NT2/D1 (cell line): ENCODE measurements at regions not wholly inside any gene's neighbourhood (a gene's known extent, or its start where the extent isn't known, plus 50 kb on each side); places are given as distances from the start of the nearest gene placed in this dataset.

Source experiments
- SUZ12 ChIP-seq: IDR thresholded peaks from 2 replicates; pipeline ENCODE4 v1.6.1; 2011; ENCODE audit not compliant: insufficient read length, insufficient read depth; ENCODE audit errors: extremely low read depth
- YY1 ChIP-seq: IDR thresholded peaks from 2 replicates; pipeline ENCODE4 v1.6.1; 2011; ENCODE audit not compliant: insufficient read length, insufficient read depth
- ZNF274 ChIP-seq: IDR thresholded peaks from 2 replicates; pipeline ENCODE4 v1.6.1; 2011; ENCODE audit warnings: mild to moderate bottlenecking, low read depth, low read length

GRCh38 chr6:154907291-154907690, 87.8 kb upstream of the TIAM2 start:
- TF ChIP-seq SUZ12 = no peak
- TF ChIP-seq YY1 = no peak
- no peak for TF ChIP-seq ZNF274
